ENCODE measurements at regions not wholly inside any gene's neighbourhood (a gene's known extent, or its start where the extent isn't known, plus 50 kb on each side); places are given as distances from the start of the nearest gene placed in this dataset.

- DNase-seq (ENCODE audit: low spot score): no peak
- Histone ChIP-seq H3K9me3 (ENCODE audit: low read length) (no peaks in the 10 kb centered on the region), H3K4me3 (ENCODE audit: low read depth, low read length, poor library complexity, severe bottlenecking) (no peak overlapping the region), H3K4me2 (ENCODE audit: low read length) (no peak overlapping the region), H3K4me1 (ENCODE audit: insufficient read depth, low read length, poor library complexity, severe bottlenecking) (no peaks in the 10 kb centered on the region), H3K79me2 (ENCODE audit: insufficient read depth, low read depth, low read length) (no peaks in the 10 kb centered on the region), H2AFZ (ENCODE audit: low read length) (no peak overlapping the region), H4K20me1 (ENCODE audit: insufficient read depth, low read length) (no peaks in the 10 kb centered on the region), H3K36me3 (ENCODE audit: insufficient read depth, low read length) (no peaks in the 10 kb centered on the region), H3K27ac (ENCODE audit: low read depth, low read length, poor library complexity, severe bottlenecking) (no peak overlapping the region), H3K9me2 (ENCODE audit: insufficient read depth, low read length) (no peaks in the 10 kb centered on the region)
- POLR2A ChIA-PET: interaction anchor here (0.5 kb wide), 1 partner anchor 15 kb away, joined by 3 read pairs; no protein-coding TSS in a partner anchor
- intact Hi-C loops (cut with micrococcal nuclease; ENCODE audit: unreplicated experiment): no loop called here
- no peak for TF ChIP-seq CTCF (conservative IDR thresholded peaks at IDR 0.05; ENCODE audit: low read length)
- TF ChIP-seq EZH2phosphoT487 (IDR thresholded peaks at IDR 0.05; ENCODE audit: borderline replicate concordance, low read depth, low read length): no peak
- CTCF ChIA-PET (ENCODE audit: unreplicated experiment): no interaction called here
- BruUV-seq (replicated peaks): no TSS peak
Observed at GRCh38 chr16:73872856-73873255, 423.8 kb upstream of the PSMD7 start.

GRCh38 chr16:73871088-73871733 lies 425.4 kb upstream of the PSMD7 start:
- no peaks in the 10 kb centered on the region for H3K4me1 ChIP-seq (ENCODE audit: insufficient read depth, low read length, poor library complexity, severe bottlenecking)
- POLR2A ChIA-PET: no interaction called here
- intact Hi-C loops (cut with micrococcal nuclease; ENCODE audit: unreplicated experiment): no loop called here
- H3K4me3 ChIP-seq (ENCODE audit: low read depth, low read length, poor library complexity, severe bottlenecking): no peak overlapping the region
- no TSS peak for BruUV-seq (replicated peaks)
- CTCF ChIA-PET (ENCODE audit: unreplicated experiment): no interaction called here
- DNase-seq (ENCODE audit: low spot score): no peak
- no peaks in the 10 kb centered on the region for H4K20me1 ChIP-seq (ENCODE audit: insufficient read depth, low read length)
- TF ChIP-seq EZH2phosphoT487 (IDR thresholded peaks at IDR 0.05; ENCODE audit: borderline replicate concordance, low read depth, low read length): no peak
- TF ChIP-seq CTCF (conservative IDR thresholded peaks at IDR 0.05; ENCODE audit: low read length): no peak
- no peaks in the 10 kb centered on the region for H3K9me3 ChIP-seq (ENCODE audit: low read length)
- no peak overlapping the region for H2AFZ ChIP-seq (ENCODE audit: low read length)
- no peaks in the 10 kb centered on the region for H3K79me2 ChIP-seq (ENCODE audit: insufficient read depth, low read depth, low read length)
- H3K36me3 ChIP-seq (ENCODE audit: insufficient read depth, low read length): no peaks in the 10 kb centered on the region
- H3K9me2 ChIP-seq (ENCODE audit: insufficient read depth, low read length): no peaks in the 10 kb centered on the region
- no peak overlapping the region for H3K27ac ChIP-seq (ENCODE audit: low read depth, low read length, poor library complexity, severe bottlenecking)
- H3K4me2 ChIP-seq (ENCODE audit: low read length): no peak overlapping the region

- Histone ChIP-seq H2AFZ (ENCODE audit: low read length) (no peak overlapping the region), H3K36me3 (ENCODE audit: insufficient read depth, low read length) (no peaks in the 10 kb centered on the region), H3K27ac (ENCODE audit: low read depth, low read length, poor library complexity, severe bottlenecking) (no peak overlapping the region), H3K9me2 (ENCODE audit: insufficient read depth, low read length) (no peaks in the 10 kb centered on the region), H3K4me3 (ENCODE audit: low read depth, low read length, poor library complexity, severe bottlenecking) (no peak overlapping the region), H3K79me2 (ENCODE audit: insufficient read depth, low read depth, low read length) (no peaks in the 10 kb centered on the region), H3K4me1 (ENCODE audit: insufficient read depth, low read length, poor library complexity, severe bottlenecking) (no peaks in the 10 kb centered on the region), H3K4me2 (ENCODE audit: low read length) (no peak overlapping the region), H3K9me3 (ENCODE audit: low read length) (no peaks in the 10 kb centered on the region), H4K20me1 (ENCODE audit: insufficient read depth, low read length) (no peaks in the 10 kb centered on the region)
- intact Hi-C loops (cut with micrococcal nuclease; ENCODE audit: unreplicated experiment): no loop called here
- ChIA-PET POLR2A (no interaction called here), CTCF (ENCODE audit: unreplicated experiment) (no interaction called here)
- no TSS peak for BruUV-seq (replicated peaks)
- TF ChIP-seq CTCF (conservative IDR thresholded peaks at IDR 0.05; ENCODE audit: low read length): no peak
- TF ChIP-seq EZH2phosphoT487 (IDR thresholded peaks at IDR 0.05; ENCODE audit: borderline replicate concordance, low read depth, low read length): no peak
- DNase-seq (ENCODE audit: low spot score): no peak
Observed at GRCh38 chr16:73869126-73869525, 427.5 kb upstream of the PSMD7 start.

Measured in OCI-LY7 (cell line).